Bone marrow (tissue), 2 donors: ENCODE measurements at regions not wholly inside any gene's neighbourhood (a gene's known extent, or its start where the extent isn't known, plus 50 kb on each side); places are given as distances from the start of the nearest gene placed in this dataset.

ENCODE experiments used
- DNase-seq, 2 donors: peaks; one replicate each; lab custom pipeline; 2025; lab: John Stamatoyannopoulos, UW

GRCh38 chr2:238635647-238636051 is 208.9 kb downstream of the ASB1 start:
- DNase-seq, result no peak

GRCh38 chr2:238636269-238637073 is 209.7 kb downstream of the ASB1 start:
- DNase-seq, result no peak

GRCh38 chr2:238638100-238638981 is 209.5 kb upstream of the TWIST2 start:
- DNase-seq, result no peak

- DNase-seq, result no peak
These were observed 208.8 kb upstream of the TWIST2 start for GRCh38 chr2:238638982-238639628.

GRCh38 chr2:238640486-238640885 is 207.4 kb upstream of the TWIST2 start:
- DNase-seq, result no peak

DNA sequence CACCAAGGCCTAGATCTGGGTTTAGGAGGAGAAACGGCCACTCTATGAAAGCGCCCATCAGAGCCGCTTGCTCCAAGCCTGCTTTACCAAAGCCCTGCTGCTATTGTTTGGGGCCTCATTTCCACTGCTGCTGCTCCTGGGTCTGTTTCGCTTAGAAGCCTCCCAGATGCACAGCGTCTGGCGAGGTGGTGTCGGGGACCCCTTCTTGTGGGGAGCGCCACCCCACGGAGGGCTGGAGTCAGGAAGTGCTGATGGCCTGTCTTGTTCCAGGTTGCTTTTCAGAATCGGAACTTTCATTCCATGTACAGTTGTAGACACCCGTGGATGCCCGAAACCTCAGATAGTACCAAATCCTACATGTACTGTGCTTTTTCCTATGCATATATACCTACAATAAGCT is 204.9 kb upstream of the TWIST2 start:
- DNase-seq, result no peak

DNA sequence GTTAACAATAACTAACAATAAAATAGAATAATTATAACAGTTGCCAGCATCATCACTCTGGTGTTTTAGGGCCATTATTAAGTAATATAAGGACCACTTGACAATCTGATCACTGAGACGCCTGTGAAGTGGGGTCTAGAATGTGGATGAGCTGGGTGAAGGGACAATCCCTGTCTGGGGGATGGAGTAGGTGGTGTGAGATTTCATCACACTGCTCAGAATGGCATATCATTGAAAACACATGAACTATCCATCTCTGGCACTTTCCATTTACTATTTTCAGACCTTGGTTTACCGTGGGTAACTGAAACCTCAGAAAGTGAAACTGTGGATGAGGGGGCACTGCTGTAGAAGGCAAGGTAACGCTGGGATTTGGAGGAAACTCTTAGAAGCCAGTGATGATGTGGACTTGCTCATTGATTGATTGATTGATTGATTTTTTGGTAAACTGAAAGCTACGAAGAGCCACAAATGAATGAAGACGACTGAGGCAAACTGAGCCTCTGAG is 204.4 kb upstream of the TWIST2 start:
- DNase-seq, result no peak

GRCh38 chr2:238644095-238645081 is 203.5 kb upstream of the TWIST2 start:
- DNase-seq, result no peak

DNA sequence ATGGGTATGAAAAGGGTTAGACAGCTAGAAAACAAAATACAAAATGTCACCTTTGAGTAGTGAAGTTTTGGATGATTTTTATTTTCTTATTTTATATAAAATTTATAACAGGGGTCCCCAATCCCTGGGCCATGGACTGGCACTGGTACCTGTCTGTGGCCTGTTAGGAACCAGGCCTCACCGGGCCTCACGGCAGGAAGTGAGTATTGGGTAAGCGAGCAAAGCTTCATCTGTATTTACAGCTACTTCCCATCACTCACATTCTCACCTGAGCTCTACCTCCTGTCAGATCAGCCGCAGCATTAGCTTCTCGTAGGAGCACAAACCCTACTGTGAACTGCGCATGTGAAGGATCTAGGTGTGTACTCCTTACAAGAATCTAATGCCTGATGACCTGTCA is 202.8 kb upstream of the TWIST2 start:
- DNase-seq, result no peak

GRCh38 chr2:238645716-238646115 is 202.2 kb upstream of the TWIST2 start:
- DNase-seq, result no peak

DNA sequence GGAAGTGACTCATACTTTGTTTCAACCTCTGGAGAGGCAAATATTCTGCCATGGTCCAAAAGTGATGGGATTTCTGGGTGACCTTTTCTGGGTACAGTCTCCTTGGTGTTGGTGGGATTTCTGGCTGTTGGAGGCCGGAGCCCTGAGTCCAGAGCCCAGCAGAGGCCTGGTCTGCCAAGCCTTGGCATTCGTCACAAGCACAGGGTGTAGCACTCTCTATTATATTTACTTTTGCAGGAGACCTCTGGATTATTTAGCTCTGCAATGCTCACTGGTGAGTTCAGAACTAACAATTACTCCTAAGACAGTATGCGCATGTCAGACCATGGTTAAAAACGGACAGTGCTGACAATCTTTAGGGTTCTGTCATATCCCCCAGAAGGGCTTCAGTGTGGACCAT is 201.6 kb upstream of the TWIST2 start:
- no peak for DNase-seq

DNA sequence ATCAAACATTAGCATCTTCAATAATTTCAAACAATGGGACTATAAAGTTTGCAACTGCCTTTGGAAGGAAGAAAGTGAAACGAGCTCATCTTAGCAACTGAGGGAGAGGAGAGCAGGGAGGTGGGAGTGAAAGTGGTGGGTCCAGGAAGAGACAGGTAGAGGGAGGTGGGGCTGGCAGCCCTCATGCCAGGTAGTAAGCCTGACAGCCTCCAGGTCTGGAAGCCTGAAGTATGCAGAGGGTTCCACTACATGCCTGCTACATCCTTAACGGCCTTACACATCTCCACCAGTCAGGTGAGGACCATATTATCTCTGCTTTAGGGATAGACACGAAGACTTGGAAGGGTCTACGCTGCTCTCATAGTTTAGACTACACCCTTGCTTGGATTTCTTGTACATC is 201.1 kb upstream of the TWIST2 start:
- no peak for DNase-seq

DNA sequence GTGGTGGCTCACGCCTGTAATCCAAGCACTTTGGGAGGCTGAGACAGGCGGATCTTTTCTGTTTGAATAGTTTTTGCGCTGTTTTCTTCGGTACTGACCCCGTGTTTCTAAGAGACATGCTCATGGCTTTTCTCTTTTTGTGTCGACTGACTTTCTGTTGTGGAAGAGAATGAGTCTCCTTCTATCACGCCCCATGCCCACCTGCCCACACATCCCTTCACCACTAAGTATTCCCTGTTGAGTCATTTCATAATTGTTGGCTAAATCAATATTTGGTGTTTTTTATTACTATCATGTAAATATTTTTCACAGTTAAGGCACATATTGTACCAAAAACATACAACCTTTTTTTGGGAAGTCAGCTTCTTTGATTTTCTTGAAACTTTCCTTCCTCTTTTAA is 198.8 kb upstream of the TWIST2 start:
- no peak for DNase-seq

DNA sequence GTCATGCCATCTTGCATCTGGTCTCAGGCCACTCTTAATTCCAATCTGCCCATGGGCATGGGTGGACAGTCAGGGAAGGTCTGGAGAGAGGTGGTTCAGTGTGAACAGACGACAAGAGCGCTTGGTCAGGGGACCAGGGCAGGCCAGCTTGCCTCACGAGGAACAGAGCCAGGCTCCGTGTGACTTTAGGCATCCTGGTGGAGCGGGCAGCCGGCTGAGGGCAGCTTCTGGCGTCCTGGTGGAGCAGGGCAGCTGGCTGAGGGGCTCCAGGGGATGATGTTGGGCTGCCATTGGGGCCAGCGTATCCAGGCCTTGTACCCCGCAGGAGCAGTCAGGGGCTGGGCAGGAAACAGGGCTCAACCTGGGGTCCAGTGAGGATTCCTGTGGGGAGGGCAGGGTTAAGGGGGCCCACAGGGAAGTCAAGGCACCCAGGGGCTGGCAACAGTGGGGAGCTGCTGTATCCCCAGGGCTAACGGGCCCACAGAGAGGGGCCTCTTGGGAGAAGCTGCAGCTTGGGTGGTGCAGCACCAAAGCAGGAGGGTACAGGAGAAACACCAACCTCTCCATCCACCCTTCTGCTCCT is 197.9 kb upstream of the TWIST2 start:
- no peak for DNase-seq

GRCh38 chr2:238650536-238650935 is 197.3 kb upstream of the TWIST2 start:
- no peak for DNase-seq

- no peak for DNase-seq
These were observed 196.4 kb upstream of the TWIST2 start for GRCh38 chr2:238651306-238652052.

DNA sequence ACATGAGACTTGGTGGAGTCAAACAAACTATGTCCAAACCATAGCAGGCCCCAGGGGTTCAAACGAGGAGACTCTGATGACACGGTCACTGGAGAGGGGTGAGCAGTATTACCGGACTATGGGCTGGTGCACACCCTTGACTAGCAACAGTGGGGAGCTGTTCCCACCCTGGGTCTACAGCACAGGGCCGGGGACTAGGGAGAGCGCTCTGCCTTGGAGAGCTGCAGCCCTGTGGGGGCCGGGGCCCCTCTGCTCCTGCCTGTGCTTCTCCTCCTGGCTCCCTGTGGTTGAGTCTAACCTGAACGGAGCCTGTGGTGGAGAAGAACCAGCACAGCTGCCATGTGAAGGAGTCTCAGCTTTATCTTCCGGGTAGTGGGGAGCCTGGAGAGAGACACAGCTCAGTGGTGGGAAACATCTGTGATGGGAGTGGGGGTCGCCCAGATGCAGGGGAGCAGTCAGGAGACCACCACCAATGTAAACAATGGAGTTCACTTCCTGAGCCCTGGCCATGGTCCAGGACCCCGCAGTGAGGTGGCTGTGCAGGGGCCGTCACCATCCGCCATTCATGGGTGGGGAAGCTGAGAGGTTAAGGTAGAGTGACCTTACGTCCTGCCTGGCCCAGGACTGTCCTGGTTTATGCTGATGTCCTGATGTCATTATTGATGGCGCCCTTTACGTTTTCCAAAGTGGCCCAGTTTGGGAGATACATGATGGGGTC is 195.7 kb upstream of the TWIST2 start:
- DNase-seq, result no peak

DNA sequence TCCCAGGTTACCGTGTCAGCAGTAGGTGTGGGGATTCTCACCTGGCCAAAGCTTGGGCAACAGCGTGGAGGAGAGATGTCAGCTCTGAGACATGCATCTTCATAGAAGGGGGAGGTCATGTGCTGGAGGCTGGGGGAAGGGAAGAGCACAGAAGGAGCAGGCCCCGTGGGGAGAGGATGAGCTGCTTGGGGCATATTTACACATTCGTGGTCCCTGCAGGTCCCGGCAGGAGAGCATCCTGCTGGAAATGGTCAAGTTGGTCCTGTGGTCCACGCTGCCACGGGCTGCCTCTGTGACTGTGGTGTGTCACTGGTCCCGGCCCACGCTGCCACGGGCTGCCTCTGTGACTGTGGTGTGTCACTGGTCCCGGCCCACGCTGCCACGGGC is 195.1 kb upstream of the TWIST2 start:
- DNase-seq, result no peak

DNA sequence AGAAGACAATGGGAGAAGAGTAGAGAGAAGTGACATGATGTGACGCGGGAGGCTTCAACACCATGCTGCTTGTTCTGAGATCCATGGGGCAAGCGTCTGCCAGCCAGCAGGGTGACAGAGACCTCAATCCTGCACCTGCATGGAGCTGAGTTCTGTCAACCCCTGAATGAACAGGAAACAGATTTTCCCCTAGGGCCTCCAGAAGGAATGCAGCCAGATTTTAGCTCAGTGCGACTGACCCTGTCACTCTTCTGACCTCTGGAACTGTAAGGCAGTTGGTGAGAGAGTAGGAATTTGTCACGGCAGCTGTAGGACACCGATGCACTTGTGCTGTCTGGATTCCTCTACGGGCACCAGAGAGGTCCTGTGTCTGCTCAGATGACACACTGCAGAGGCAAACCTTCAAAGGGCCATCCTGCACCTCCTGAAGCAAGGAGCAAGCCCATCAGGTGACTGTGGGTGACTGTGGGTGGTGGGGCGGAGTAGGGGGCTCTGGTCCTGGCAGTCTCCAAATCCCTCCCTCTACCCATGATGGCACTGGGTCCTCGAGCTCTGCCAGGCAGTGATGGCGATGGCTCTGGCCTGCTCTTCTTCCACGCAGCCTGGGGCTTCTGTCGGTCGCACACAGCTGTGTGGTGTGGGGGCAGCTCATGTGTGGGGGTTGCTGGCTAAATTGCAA is 194.3 kb upstream of the TWIST2 start:
- DNase-seq, result no peak
